IMR-90 (cell line): ENCODE measurements at regions not wholly inside any gene's neighbourhood (a gene's known extent, or its start where the extent isn't known, plus 50 kb on each side); places are given as distances from the start of the nearest gene placed in this dataset.

Source experiments
- ATAC-seq: fragments of 200-7000 bp; cut with Tn5 transposase; 2 replicates; pipeline ENCODE4 v1.9.1; 2020; ENCODE audit warnings: low read depth, mild to moderate bottlenecking, moderate library complexity
- BruUV-seq: library from RNA; stranded (reverse); fragments of 400-500 nt; replicated peaks from 2 replicates; lab custom pipeline; 2021; lab: Mats Ljungman, UMichigan
- CTCF ChIA-PET: fragments of 300-600 bp; formaldehyde crosslinking; extraction: SDS; loops from one replicate; lab custom pipeline; 2021; ENCODE audit warnings: antibody characterized with exemption; lab: Yijun Ruan, JAX
- POLR2A ChIA-PET: fragments of 300-600 bp; sonication (Branson Sonifier 250); formaldehyde crosslinking; loops from one replicate; lab custom pipeline; 2022; ENCODE audit warnings: antibody characterized with exemption; ENCODE audit not compliant: unreplicated experiment; lab: Charles Lee
- DNase-seq: peaks from one replicate; pipeline ENCODE4 v3.0.0; 2013
- H2AFZ ChIP-seq: replicated peaks from 2 replicates; pipeline ENCODE3; 2013; ENCODE audit warnings: low read length, mild to moderate bottlenecking; ENCODE audit not compliant: poor library complexity
- H2AK5ac ChIP-seq: 2 replicates; pipeline ENCODE4 v1.6.1; 2013; ENCODE audit warnings: low read depth, low read length, inconsistent platforms
- H2AK9ac ChIP-seq: replicated peaks from 2 replicates; pipeline ENCODE3; 2013; ENCODE audit warnings: mild to moderate bottlenecking, low read depth, low read length, moderate library complexity; ENCODE audit not compliant: poor library complexity
- H2BK120ac ChIP-seq: 2 replicates; pipeline ENCODE4 v1.6.1; 2013; ENCODE audit warnings: low read depth, low read length, inconsistent platforms
- H2BK15ac ChIP-seq: 3 replicates; pipeline ENCODE4 v1.6.1; 2013; ENCODE audit warnings: low read depth, low read length, inconsistent platforms
- H2BK20ac ChIP-seq: 2 replicates; pipeline ENCODE4 v1.6.1; 2013; ENCODE audit warnings: low read depth, mild to moderate bottlenecking, inconsistent platforms, low read length, moderate library complexity
- H2BK5ac ChIP-seq: 2 replicates; pipeline ENCODE4 v1.6.1; 2013; ENCODE audit warnings: mild to moderate bottlenecking, low read depth, low read length, inconsistent platforms; ENCODE audit not compliant: poor library complexity, severe bottlenecking
- H3K14ac ChIP-seq: replicated peaks from 2 replicates; pipeline ENCODE4 v1.6.1; 2013; ENCODE audit warnings: low read depth, low read length, inconsistent platforms
- H3K18ac ChIP-seq: 2 replicates; pipeline ENCODE4 v1.6.1; 2013; ENCODE audit warnings: low read depth, low read length, control low read depth
- H3K23ac ChIP-seq: 2 replicates; pipeline ENCODE4 v1.6.1; 2013; ENCODE audit warnings: low read depth, low read length, inconsistent platforms
- H3K27ac ChIP-seq: 2 replicates; pipeline ENCODE4 v1.5.1; 2013; ENCODE audit warnings: mild to moderate bottlenecking, control low read depth, low read length; ENCODE audit not compliant: insufficient read depth
- H3K27me3 ChIP-seq: 2 replicates; pipeline ENCODE4 v1.6.1; 2013; ENCODE audit warnings: low read length; ENCODE audit not compliant: control insufficient read depth, insufficient read depth
- H3K36me3 ChIP-seq: 2 replicates; pipeline ENCODE4 v1.6.1; 2013; ENCODE audit warnings: low read length, mixed read lengths; ENCODE audit not compliant: control insufficient read depth, insufficient read depth
- H3K4ac ChIP-seq: 2 replicates; pipeline ENCODE4 v1.6.1; 2013; ENCODE audit warnings: low read depth, low read length, inconsistent platforms
- H3K4me1 ChIP-seq: 2 replicates; pipeline ENCODE4 v1.6.1; 2013; ENCODE audit warnings: low read length, mixed read lengths; ENCODE audit not compliant: control insufficient read depth, insufficient read depth
- H3K4me2 ChIP-seq: 2 replicates; pipeline ENCODE4 v1.6.1; 2013; ENCODE audit warnings: low read depth, mild to moderate bottlenecking, control low read depth, low read length, moderate library complexity
- H3K4me3 ChIP-seq: 2 replicates; pipeline ENCODE4 v1.5.1; 2013; ENCODE audit warnings: low read depth, mild to moderate bottlenecking, control low read depth, low read length, moderate library complexity; ENCODE audit not compliant: insufficient read depth
- H3K56ac ChIP-seq: 2 replicates; pipeline ENCODE4 v1.6.1; 2013; ENCODE audit warnings: low read length, inconsistent platforms; ENCODE audit not compliant: insufficient read depth; ENCODE audit errors: extremely low read depth
- H3K79me1 ChIP-seq, 2 experiments: 2 replicates each; pipeline ENCODE4 v1.6.1; 2013; ENCODE audit warnings: low read length in 2 of 2, inconsistent platforms in 1 of 2, low read depth in 1 of 2
- H3K9ac ChIP-seq: 2 replicates; pipeline ENCODE4 v1.6.1; 2013; ENCODE audit warnings: low read depth, low read length, control low read depth
- H3K9me1 ChIP-seq: 2 replicates; pipeline ENCODE4 v1.6.1; 2013; ENCODE audit warnings: low read length, inconsistent platforms; ENCODE audit not compliant: insufficient read depth
- H3K9me3 ChIP-seq: 2 replicates; pipeline ENCODE4 v1.6.1; 2013; ENCODE audit warnings: low read length; ENCODE audit not compliant: control insufficient read depth, insufficient read depth
- H4K20me1 ChIP-seq: 2 replicates; pipeline ENCODE4 v1.6.1; 2013; ENCODE audit warnings: low read length, inconsistent platforms; ENCODE audit not compliant: insufficient read depth
- H4K5ac ChIP-seq: 2 replicates; pipeline ENCODE4 v1.6.1; 2013; ENCODE audit warnings: mild to moderate bottlenecking, low read depth, low read length, control low read depth
- H4K8ac ChIP-seq, 2 experiments: 2 replicates each; pipeline ENCODE4 v1.6.1; 2013; ENCODE audit warnings: low read depth in 2 of 2, low read length in 2 of 2, control low read depth in 1 of 2, inconsistent platforms in 1 of 2
- H4K91ac ChIP-seq: 2 replicates; pipeline ENCODE4 v1.6.1; 2013; ENCODE audit warnings: low read depth, low read length, inconsistent platforms; ENCODE audit not compliant: insufficient read depth
- MAZ ChIP-seq: IDR thresholded peaks from 2 replicates; pipeline ENCODE4 v1.6.1; 2012; ENCODE audit warnings: low read depth, mild to moderate bottlenecking, low read length, improper control_type of control experiment, moderate library complexity, borderline replicate concordance
- RCOR1 ChIP-seq: IDR thresholded peaks from 2 replicates; pipeline ENCODE4 v1.6.1; 2012; ENCODE audit warnings: mild to moderate bottlenecking, low read length, improper control_type of control experiment; ENCODE audit not compliant: insufficient replicate concordance
- WGBS, 2 experiments: methylation state at CpG; one replicate each; pipeline versions ENCODE4 v1.1.5 to v1.1.7; 2013; ENCODE audit warnings: missing lambda C conversion rate in 2 of 2; ENCODE audit not compliant: insufficient read length in 1 of 2; ENCODE audit errors: extremely low coverage in 2 of 2; 5-methylcytosine and 5-hydroxymethylcytosine counted together
- dilution Hi-C: fragments of 300-500 bp; cut with HindIII; formaldehyde crosslinking; loops from one replicate; pipeline ENCODE4 v1.14.3; 2018; ENCODE audit warnings: low sequenced_read_pairs; ENCODE audit not compliant: unreplicated experiment
- in situ Hi-C: fragments of 300-500 bp; cut with MboI; formaldehyde crosslinking; loops from 3 replicates; pipeline ENCODE4 v1.14.3; 2019; ENCODE audit warnings: low sequenced_read_pairs, inconsistent platforms, mixed read lengths
- intact Hi-C: fragments of 100-400 bp; cut with micrococcal nuclease; formaldehyde crosslinking; loops from 2 replicates; pipeline ENCODE4 v1.10.0; 2022

DNA sequence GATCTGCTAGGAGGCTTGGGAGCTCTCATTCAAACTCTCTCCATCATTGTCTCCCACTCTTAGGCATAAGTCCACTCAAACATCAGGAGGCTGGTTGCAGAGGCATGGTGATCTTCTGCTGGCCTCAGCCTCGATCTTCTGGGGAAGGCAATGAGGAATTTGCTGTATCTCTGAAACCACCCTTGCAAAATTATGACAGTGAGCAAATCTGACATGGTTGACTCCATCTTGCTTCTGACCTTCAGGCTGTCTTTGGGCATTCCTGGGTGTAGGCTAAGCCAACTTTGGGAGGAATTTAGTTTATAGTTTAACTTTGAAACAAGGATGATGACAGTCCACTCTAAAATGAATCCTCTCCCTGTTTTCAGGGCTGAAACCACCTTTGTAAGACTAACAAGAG lies 84.1 kb upstream of the ABCC4 start:
- H3K27ac ChIP-seq = no peak overlapping the region
- H4K20me1 ChIP-seq = no peaks in the 10 kb centered on the region
- no peak overlapping the region for H2BK15ac ChIP-seq
- no peak overlapping the region for H3K4me2 ChIP-seq
- H3K23ac ChIP-seq = no peak overlapping the region
- H4K8ac ChIP-seq = no peak overlapping the region
- no peak overlapping the region for H3K18ac ChIP-seq
- H2BK120ac ChIP-seq = no peak overlapping the region
- H3K4ac ChIP-seq = no peak overlapping the region
- ChIA-PET POLR2A (no interaction called here), CTCF (no interaction called here)
- peaks cover 0 to 2% of the 10 kb centered on the region in 2 experiments; a peak in 1 of 4 replicates for H3K79me1 ChIP-seq
- H3K4me1 ChIP-seq = peaks cover 2% of the 10 kb centered on the region; the same call in 1 of the 2 replicates
- H4K5ac ChIP-seq = no peak overlapping the region
- no peak overlapping the region for H2AK5ac ChIP-seq
- dilution Hi-C loops = no loop called here
- no peak overlapping the region for H4K91ac ChIP-seq
- TF ChIP-seq MAZ (no peak), RCOR1 (no peak)
- H2BK20ac ChIP-seq = no peak overlapping the region
- no peaks in the 10 kb centered on the region for H3K9me1 ChIP-seq
- H2AFZ ChIP-seq = peak overlapping the region; percentile 56
- no peak overlapping the region for H3K9ac ChIP-seq
- DNase-seq = no peak
- H2AK9ac ChIP-seq = peak overlapping the region; percentile 15
- no peak overlapping the region for H2BK5ac ChIP-seq
- no peak overlapping the region for H3K4me3 ChIP-seq
- H3K14ac ChIP-seq = no peak overlapping the region; the same call in 1 of the 2 replicates
- BruUV-seq = no TSS peak
- H3K9me3 ChIP-seq = no peaks in the 10 kb centered on the region
- intact Hi-C loops = no loop called here
- peaks cover 11% of the 10 kb centered on the region for H3K27me3 ChIP-seq
- no peaks in the 10 kb centered on the region for H3K36me3 ChIP-seq
- H3K56ac ChIP-seq = no peak overlapping the region
- no CpG with 5 or more reads among the region's 1 CpG for WGBS, 2 experiments
- in situ Hi-C loops = no loop called here
- no peak for ATAC-seq
